K562 (cell line): ENCODE measurements at regions not wholly inside any gene's neighbourhood (a gene's known extent, or its start where the extent isn't known, plus 50 kb on each side); places are given as distances from the start of the nearest gene placed in this dataset.

Source experiments
- CHD1 ChIP-seq: fragments of 200-600 bp; sonication (generic); IDR thresholded peaks from one replicate; pipeline ENCODE4 v1.6.1; 2012; ENCODE audit warnings: mild to moderate bottlenecking, moderate library complexity, low read length, inconsistent platforms
- FOS ChIP-seq: IDR thresholded peaks from 3 replicates; pipeline ENCODE4 v1.6.1; 2011; ENCODE audit not compliant: insufficient read length; ENCODE audit errors: extremely low read depth
- MEF2A ChIP-seq: IDR thresholded peaks from 2 replicates; pipeline ENCODE4 v1.6.1; 2011; ENCODE audit warnings: low read depth, mild to moderate bottlenecking, low read length, moderate library complexity; ENCODE audit not compliant: control insufficient read depth
- NR1H2 ChIP-seq: sonication (generic); formaldehyde crosslinking; IDR thresholded peaks from 2 replicates; pipeline ENCODE4 v1.4.0; 2020; ENCODE audit warnings: mild to moderate bottlenecking, missing genetic modification reagents
- PHB2 ChIP-seq: fragments of 450-650 bp; IDR thresholded peaks from 2 replicates; pipeline ENCODE4 v1.6.1; 2017; ENCODE audit warnings: low read depth
- RBM14 ChIP-seq: fragments of 200-400 bp; formaldehyde crosslinking; IDR thresholded peaks from 2 replicates; pipeline ENCODE4 v1.6.1; 2018; ENCODE audit warnings: low read depth, mild to moderate bottlenecking, low read length, moderate library complexity, borderline replicate concordance; ENCODE audit not compliant: insufficient read depth
- RBM34 ChIP-seq: fragments of 200-400 bp; formaldehyde crosslinking; IDR thresholded peaks from 2 replicates; pipeline ENCODE4 v1.6.1; 2018; ENCODE audit warnings: low read length, borderline replicate concordance; ENCODE audit not compliant: insufficient read depth
- THRAP3 ChIP-seq: fragments of 450-650 bp; IDR thresholded peaks from 2 replicates; pipeline ENCODE4 v1.6.1; 2016; ENCODE audit warnings: mild to moderate bottlenecking, inconsistent platforms, borderline replicate concordance
- ZNF324 ChIP-seq: fragments of 250-450 bp; sonication (Bioruptor Pico); IDR thresholded peaks from 2 replicates; pipeline ENCODE4 v1.4.0; 2020; ENCODE audit warnings: mild to moderate bottlenecking
- ZNF77 ChIP-seq: fragments of 250-450 bp; sonication (Bioruptor Pico); IDR thresholded peaks from 2 replicates; pipeline ENCODE4 v1.5.0; 2020
- TF ChIP-seq, protein P1 (sequence below), 2 experiments: IDR thresholded peaks; 2 replicates each; pipeline ENCODE4 v1.6.1; 2012; ENCODE audit warnings: improper control_type of control experiment in 2 of 2, low read depth in 2 of 2, low read length in 2 of 2, borderline replicate concordance in 1 of 2
- TF ChIP-seq, protein P2 (sequence below): sonication (generic); formaldehyde crosslinking; IDR thresholded peaks from 2 replicates; pipeline ENCODE4 v1.5.0; 2020; ENCODE audit warnings: missing genetic modification reagents

DNA sequence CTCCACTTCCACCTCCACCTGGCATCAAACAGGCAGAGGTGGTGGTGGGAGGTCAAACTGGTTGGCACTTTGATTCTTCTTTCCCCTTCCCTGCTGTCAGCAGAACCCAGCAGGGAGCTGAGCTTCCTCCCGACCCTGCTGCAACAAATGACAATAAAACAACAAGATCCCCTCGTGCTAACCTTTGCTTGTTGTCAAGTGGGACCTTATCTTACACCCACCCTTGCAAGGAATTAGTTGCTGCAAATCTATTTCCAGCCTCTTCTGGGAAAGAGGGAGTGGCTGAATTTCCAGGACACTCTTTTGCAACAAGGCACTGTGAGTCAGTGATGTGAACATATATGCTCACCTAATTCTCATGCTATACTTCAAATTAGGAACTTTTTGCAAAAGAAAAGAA lies 655.1 kb downstream of the DSC3 start (continued):
- TF ChIP-seq ZNF77 (CRISPR knock-in tag) (no peak), MEF2A (peak; percentile 77; the same call in 1 of the 2 replicates), NR1H2 (CRISPR knock-in tag) (no peak), RBM34 (no peak), THRAP3 (no peak), ZNF324 (no peak), RBM14 (no peak), FOS (no peak), CHD1 (no peak), PHB2 (no peak)
- TF ChIP-seq, protein P1, sequence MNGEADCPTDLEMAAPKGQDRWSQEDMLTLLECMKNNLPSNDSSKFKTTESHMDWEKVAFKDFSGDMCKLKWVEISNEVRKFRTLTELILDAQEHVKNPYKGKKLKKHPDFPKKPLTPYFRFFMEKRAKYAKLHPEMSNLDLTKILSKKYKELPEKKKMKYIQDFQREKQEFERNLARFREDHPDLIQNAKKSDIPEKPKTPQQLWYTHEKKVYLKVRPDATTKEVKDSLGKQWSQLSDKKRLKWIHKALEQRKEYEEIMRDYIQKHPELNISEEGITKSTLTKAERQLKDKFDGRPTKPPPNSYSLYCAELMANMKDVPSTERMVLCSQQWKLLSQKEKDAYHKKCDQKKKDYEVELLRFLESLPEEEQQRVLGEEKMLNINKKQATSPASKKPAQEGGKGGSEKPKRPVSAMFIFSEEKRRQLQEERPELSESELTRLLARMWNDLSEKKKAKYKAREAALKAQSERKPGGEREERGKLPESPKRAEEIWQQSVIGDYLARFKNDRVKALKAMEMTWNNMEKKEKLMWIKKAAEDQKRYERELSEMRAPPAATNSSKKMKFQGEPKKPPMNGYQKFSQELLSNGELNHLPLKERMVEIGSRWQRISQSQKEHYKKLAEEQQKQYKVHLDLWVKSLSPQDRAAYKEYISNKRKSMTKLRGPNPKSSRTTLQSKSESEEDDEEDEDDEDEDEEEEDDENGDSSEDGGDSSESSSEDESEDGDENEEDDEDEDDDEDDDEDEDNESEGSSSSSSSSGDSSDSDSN (IDR thresholded peaks at IDR 0.05; ENCODE audit: borderline replicate concordance in 1 of 2, low read depth in 2 of 2, low read length in 2 of 2) = no peak
- TF ChIP-seq, protein P2, sequence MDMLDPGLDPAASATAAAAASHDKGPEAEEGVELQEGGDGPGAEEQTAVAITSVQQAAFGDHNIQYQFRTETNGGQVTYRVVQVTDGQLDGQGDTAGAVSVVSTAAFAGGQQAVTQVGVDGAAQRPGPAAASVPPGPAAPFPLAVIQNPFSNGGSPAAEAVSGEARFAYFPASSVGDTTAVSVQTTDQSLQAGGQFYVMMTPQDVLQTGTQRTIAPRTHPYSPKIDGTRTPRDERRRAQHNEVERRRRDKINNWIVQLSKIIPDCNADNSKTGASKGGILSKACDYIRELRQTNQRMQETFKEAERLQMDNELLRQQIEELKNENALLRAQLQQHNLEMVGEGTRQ (CRISPR knock-in tag) = no peak
